Superior temporal gyrus (tissue), 1 donor: ENCODE measurements at regions not wholly inside any gene's neighbourhood (a gene's known extent, or its start where the extent isn't known, plus 50 kb on each side); places are given as distances from the start of the nearest gene placed in this dataset.
"Not testable (repeated sequence)": the region's sequence is repeated elsewhere in the genome, so short reads cannot be mapped to it uniquely, and the experiment has no call there.

Source experiments
- DNase-seq: peaks from one replicate; pipeline ENCODE4 v3.0.0-alpha.2; 2016; ENCODE audit errors: extremely low spot score

GRCh38 chr6:168177103-168177891 is 98.3 kb upstream of the FRMD1 start:
- DNase-seq, result no peak

DNA sequence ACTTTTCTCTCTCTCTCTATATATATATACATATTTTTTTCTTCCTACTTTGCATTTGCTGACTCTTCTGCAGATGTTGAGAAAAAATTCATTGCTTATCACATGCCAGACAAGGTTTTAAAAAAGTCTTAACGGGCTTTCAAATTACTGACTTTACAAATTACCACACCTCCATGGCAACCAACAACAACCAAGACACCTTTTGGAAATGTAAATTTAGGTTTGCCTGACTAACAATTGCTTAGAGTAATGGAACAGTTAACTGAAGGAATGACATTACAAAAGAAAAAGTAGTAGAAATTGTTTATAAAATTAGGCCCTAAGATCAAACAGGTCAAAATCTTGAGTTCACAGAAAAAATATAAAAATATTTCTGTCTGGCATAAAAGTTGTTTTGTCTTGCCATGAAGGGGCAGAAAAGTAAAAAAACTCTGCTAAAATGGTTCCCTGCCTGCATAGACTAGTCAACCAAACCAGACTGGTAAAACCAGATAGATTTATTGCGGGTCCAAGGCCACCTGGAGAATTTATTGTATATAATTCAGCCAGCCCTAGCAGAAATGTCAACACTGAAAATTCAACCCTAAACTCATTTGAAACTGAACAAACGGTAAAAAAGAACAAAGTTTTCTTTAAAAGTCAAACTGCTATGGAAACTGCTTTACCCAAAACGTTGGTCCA is 92.8 kb upstream of the FRMD1 start:
- no peak for DNase-seq

- DNase-seq, result no peak
Measured at GRCh38 chr6:168170841-168171601, 92.0 kb upstream of the FRMD1 start.

- DNase-seq, result no peak
Measured at GRCh38 chr6:168169624-168170023, 90.6 kb upstream of the FRMD1 start.

DNA sequence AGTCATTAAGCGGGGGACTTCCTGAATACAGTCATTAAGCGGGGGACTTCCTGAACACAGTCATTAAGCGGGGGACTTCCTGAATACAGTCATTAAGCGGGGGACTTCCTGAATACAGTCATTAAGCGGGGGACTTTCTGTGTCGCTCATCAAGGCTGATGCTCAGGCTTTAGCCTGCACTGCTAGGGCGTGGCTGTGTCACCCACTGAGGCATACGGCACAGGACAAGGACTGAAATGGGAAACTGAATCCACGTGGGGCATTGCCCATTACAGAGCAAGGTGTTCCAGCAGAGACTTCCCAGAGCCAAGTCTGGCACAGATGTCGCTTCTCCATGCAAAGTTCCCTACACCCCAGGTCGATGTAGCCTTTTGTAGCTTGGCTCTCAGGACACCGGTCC is 89.9 kb upstream of the FRMD1 start:
- not testable (repeated sequence) for DNase-seq

- not testable (repeated sequence) for DNase-seq
Measured at GRCh38 chr6:168168330-168168729, 89.3 kb upstream of the FRMD1 start.

DNA sequence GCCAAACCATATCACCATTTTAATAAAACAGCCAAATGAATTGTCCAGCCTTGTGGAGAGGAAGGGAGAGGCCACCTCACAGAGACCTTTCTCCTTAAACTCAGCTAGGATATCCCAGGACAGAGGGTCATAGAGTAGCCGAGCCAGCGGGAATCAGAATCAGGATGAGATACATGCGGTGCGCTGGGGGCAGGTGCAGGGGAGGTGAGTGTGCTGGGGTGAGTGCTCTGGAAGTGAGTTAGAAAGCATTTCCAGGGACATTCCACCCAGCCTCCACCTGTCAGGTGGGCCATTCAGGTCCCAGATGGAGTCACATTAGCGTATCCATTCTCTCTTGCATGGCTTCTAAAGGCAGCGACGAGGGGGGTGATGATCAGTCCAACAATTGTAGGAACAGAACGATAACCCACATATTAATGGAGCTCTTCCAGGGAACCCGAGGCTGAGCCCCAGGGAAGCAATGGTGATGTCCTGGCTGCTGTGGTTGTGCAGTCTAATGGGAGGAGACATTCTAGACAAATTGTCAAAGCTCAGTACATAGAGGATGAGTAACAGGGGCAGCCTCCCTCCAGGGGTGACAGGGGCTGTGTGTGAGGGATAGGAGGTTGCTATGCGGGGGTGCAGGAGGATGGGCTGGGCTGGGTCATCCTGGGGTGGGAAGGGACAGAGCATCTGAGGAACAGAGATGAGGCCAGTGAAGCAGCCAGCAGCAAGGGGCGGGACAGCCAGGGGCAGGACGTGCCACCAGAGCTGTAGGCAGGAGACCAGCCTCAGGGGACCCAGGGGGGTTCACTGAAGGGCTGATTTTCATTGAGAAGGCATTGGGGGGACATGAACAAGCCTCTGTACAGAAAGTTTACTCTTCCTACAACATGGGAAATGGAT is 88.7 kb upstream of the FRMD1 start:
- no peak for DNase-seq

DNA sequence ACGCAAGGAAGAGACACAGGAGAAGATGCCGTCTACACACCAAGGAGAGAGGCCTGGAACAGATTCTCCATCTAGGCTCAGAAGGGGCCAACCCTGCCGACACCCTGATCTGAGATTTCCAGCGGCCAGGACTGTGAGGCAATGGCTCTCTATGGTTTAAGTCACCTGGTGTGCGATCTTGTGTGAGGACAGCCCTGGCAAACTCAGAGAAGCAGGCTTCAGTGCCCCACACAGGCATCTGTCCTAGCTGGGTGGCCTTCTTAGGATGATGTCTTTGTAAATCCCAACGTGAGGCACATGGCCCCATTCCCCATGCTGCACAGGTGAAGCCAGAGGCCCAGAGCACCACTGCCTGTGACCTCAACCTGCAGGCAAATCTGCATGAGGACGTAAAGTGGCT is 87.6 kb upstream of the FRMD1 start:
- DNase-seq, result no peak

- DNase-seq, result no peak
Measured at GRCh38 chr6:168165891-168166290, 86.9 kb upstream of the FRMD1 start.

GRCh38 chr6:168165373-168165772 is 86.4 kb upstream of the FRMD1 start:
- DNase-seq, result no peak

- DNase-seq, result no peak
Measured at GRCh38 chr6:168164462-168165061, 85.5 kb upstream of the FRMD1 start.

DNA sequence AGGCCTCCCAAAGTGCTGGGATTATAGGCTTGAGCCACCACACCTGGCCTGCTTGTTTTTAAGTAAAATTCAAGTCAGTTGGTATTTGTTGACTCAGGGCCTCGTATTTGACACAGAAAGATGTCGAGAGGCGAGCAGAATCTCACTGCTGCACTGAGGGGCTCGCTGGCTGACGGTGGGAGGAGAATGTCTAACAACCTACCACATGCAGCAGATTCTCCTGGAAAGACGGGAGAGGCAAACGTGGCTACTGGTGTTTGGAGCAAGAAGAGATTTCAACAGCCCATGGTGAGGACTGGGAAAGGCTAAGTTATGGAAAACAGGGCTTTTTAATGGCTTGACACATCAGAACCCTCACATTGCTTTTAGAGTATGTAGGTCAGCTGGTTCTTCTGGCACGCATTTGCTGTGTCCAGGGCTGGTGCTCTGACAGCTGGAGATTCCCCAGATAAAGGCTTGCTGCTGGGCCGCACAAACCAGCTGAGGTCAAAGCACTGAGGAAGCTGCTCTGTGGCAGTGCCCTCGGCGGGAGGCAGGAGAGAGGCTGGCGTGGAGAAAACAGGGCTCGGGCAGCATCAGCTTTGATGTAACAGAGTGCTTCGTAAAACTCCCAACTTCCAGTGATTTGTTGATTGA is 84.2 kb upstream of the FRMD1 start:
- no peak for DNase-seq

- DNase-seq, result no peak
Measured at GRCh38 chr6:168162366-168162765, 83.4 kb upstream of the FRMD1 start.

- DNase-seq, result no peak
Measured at GRCh38 chr6:168161371-168161750, 82.3 kb upstream of the FRMD1 start.

- DNase-seq, result no peak
Measured at GRCh38 chr6:168160506-168161370, 81.7 kb upstream of the FRMD1 start.

DNA sequence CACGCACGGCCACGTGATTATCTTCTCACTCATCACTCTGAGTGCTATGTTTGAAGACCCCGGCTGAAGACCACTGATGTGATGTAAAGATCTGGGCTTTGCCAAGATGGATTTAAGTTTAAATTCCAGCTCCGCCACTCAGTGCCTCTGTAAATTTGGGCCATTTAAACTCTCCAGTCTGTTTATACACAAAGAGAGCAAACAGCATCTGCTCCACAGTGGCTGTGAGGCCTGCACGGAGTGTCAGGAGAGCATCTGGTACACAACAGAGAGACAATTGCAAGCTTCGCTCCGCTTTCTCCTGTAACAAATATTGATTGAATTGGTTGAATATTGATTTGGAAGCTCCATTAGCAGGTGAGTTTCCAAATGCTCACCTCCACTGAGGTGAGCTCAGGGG is 80.5 kb upstream of the FRMD1 start:
- no peak for DNase-seq

DNA sequence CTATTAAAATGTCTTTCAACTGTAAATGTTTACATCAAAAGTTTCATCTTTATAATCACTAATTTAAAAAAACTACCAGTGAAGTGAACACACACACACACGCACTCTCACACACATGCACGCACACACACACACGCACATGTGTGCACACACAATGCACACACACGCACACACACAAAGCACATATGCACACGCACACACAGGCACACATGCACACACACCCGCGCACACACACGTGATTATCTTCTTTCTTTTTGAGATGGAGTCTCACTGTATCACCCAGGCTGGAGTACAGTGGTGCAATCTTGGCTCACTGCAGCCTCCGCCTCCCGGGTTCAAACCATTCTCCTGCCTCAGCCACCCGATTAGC is 80.0 kb upstream of the FRMD1 start:
- DNase-seq, result no peak

- no peak for DNase-seq
Measured at GRCh38 chr6:168158213-168158979, 79.4 kb upstream of the FRMD1 start.
